ENCODE measurements at regions not wholly inside any gene's neighbourhood (a gene's known extent, or its start where the extent isn't known, plus 50 kb on each side); places are given as distances from the start of the nearest gene placed in this dataset.
A peak's percentile ranks its signal among the peaks of the same experiment; 100 is the strongest.
"Not testable (repeated sequence)": the region's sequence is repeated elsewhere in the genome, so short reads cannot be mapped to it uniquely, and the experiment has no call there.

DNA sequence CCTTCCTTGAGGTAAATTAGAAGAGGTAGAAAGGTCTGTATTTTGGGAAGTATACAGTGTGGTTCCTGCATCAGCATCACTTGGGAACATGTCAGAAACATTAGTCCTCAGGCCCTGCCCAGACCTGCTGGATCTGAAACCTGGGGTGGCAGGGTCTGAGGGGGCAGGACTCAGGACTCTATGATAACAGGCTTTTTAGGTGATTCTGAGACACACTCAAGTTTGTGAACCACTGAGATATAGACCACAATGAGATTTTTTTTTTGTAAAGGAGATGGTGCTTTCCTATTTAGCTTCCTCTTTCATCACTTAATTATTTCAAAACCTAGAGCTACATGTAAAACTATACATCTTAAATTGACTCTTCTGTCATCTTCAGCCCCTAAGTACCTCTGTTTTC, 262.7 kb upstream of the SPOPL start:
- in situ Hi-C loops (cut with HindIII; ENCODE audit: low pct_unique_long_range_greater_than_20kb, low sequenced_read_pairs): no loop called here
- DNase-seq (ENCODE audit: low read depth): no peak

GRCh38 chr2:138239902-138240491, 261.6 kb upstream of the SPOPL start:
- in situ Hi-C loops (cut with HindIII; ENCODE audit: low pct_unique_long_range_greater_than_20kb, low sequenced_read_pairs): no loop called here
- DNase-seq (ENCODE audit: low read depth): no peak

DNA sequence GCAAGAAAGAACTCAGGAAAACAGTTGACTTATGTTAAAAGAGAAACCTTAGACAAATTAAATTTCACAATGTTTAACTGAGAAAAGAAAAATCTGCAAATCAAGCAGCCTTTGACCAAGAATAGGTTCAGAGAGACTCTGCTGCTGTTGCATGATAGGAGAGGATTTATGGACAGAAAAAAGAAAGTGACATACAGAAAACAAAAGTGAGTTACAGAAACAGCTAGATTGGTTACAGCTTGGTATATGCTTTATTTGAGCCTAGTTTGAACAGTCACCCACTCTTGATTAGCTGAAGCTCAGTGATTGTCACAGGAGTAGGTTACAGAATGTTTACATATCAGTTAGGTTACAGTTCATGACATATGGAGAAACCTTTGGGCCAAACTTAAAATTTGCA, 258.2 kb upstream of the SPOPL start:
- DNase-seq (ENCODE audit: low read depth): no peak
- in situ Hi-C loops (cut with HindIII; ENCODE audit: low pct_unique_long_range_greater_than_20kb, low sequenced_read_pairs): no loop called here

- no peak for DNase-seq (ENCODE audit: low read depth)
- in situ Hi-C loops (cut with HindIII; ENCODE audit: low pct_unique_long_range_greater_than_20kb, low sequenced_read_pairs): no loop called here
Measured at GRCh38 chr2:138244501-138244925, 257.1 kb upstream of the SPOPL start.

GRCh38 chr2:138245310-138245709, 256.3 kb upstream of the SPOPL start:
- no peak for DNase-seq (ENCODE audit: low read depth)
- in situ Hi-C loops (cut with HindIII; ENCODE audit: low pct_unique_long_range_greater_than_20kb, low sequenced_read_pairs): no loop called here

DNA sequence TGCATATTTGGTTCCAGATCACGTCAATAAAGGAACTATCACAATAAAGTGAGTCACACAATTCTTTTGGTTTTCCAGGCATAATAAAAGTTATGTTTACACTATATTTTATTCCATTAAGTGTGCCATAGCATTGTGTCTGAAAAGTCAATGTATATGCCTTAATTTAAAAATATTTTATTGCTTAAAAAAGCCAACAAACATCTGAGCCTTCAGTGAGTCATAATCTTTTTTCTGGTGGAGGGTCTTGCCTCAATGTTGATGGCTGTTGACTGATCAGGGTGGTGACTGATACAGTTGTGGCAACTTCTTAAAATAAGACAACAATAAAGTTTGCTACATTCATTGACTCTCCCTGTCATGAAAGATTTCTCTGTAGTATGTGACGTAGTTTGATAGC, 254.3 kb upstream of the SPOPL start:
- DNase-seq (ENCODE audit: low read depth): no peak
- in situ Hi-C loops (cut with HindIII; ENCODE audit: low pct_unique_long_range_greater_than_20kb, low sequenced_read_pairs): no loop called here

- no peak for DNase-seq (ENCODE audit: low read depth)
- in situ Hi-C loops (cut with HindIII; ENCODE audit: low pct_unique_long_range_greater_than_20kb, low sequenced_read_pairs): no loop called here
Measured at GRCh38 chr2:138249207-138249606, 252.4 kb upstream of the SPOPL start.

- in situ Hi-C loops (cut with HindIII; ENCODE audit: low pct_unique_long_range_greater_than_20kb, low sequenced_read_pairs); DNase-seq (ENCODE audit: low read depth): not testable (repeated sequence)
Measured at GRCh38 chr2:138250843-138251320, 250.7 kb upstream of the SPOPL start.

DNA sequence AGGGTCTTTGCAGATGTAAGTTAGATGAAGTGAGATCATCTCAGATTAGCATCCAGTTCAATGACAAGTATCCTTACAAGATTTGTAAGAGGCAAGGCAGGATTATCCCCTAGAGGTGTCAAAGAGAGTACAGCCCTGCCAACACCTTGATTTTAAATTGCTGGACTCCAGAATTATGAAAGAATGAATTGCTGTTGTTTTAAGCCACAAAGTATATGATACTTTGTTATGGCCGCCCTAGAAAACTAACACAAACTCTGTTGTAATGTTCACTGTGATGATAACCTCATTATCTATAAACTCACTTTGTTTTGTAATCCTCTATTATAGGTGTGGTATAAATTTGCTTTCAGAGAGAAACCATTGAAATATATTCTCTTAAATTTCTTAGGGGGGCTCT, 249.0 kb upstream of the SPOPL start:
- in situ Hi-C loops (cut with HindIII; ENCODE audit: low pct_unique_long_range_greater_than_20kb, low sequenced_read_pairs): no loop called here

DNA sequence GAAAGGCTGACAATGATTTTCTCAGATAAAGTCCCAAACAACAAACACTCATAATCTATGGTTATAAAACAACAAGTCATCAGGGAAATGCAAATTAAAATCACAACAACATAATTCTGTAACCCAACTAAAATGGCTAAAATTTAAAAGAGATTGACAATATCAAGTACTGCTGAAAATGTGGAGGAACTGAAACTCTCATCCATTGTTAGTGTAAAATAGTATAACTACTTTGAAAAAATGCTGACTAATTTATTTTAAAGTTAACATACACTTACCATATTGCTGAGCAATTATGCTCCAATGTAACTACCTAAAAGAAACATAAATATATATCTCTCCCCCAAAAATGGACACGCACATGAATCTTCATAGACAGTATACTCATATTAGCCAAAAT, 245.9 kb upstream of the SPOPL start:
- no peak for DNase-seq (ENCODE audit: low read depth)
- in situ Hi-C loops (cut with HindIII; ENCODE audit: low pct_unique_long_range_greater_than_20kb, low sequenced_read_pairs): no loop called here

More for the DNA sequence above, 249.0 kb upstream of the SPOPL start:
- DNase-seq (ENCODE audit: low read depth): no peak

DNA sequence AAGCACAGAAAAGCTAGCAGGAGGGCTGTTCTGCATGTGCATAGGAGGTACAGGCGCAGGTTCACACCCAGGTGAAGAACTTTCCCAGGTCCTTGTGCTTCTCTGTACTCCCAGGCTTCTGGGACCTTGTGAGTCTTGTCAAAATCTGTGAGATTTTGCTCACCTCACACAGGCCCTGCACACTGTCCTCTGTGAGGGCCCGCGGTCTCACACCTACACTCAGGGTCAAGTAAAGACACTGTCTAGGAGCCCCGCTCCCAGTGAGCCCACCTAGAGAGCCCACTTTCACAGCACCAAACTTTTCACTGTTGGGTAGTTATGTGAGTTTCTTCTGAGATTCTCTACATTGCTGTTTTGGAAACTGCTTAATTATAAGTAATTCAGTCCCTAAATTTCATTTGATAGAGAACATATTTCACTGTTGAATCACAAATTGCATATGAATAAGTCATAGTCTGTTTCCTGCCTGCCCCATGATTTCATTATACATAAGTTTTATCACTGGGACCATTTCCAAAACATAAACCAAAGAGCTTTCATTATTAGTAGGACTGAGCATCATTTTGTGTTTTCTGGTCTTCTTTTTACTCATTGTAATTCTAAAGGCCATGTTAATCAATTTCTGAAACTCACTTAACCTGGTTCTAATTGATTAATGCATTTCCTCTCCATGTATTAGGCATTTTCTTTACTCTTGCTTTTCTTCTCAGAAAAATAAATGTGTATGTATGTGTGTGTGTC, 234.2 kb upstream of the SPOPL start:
- no peak for DNase-seq (ENCODE audit: low read depth)
- in situ Hi-C loops (cut with HindIII; ENCODE audit: low pct_unique_long_range_greater_than_20kb, low sequenced_read_pairs): no loop called here

DNA sequence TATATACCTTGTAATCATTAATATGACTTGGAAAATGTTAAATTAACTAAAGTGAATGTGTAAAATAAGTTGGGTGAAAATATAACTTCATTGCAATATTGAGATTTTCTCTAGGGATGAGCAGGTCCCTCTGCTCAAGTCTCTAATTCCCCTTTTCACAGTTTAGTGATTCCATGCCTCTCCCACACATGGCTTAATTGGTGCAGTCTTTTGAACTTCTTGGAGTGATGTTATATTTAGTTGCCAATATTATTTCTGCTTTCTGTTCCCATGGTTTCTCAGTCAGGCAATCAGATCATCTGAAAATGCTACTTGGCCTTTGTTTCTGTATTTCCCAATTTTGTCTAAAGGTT, 233.7 kb upstream of the SPOPL start:
- in situ Hi-C loops (cut with HindIII; ENCODE audit: low pct_unique_long_range_greater_than_20kb, low sequenced_read_pairs): no loop called here
- no peak for DNase-seq (ENCODE audit: low read depth)

DNA sequence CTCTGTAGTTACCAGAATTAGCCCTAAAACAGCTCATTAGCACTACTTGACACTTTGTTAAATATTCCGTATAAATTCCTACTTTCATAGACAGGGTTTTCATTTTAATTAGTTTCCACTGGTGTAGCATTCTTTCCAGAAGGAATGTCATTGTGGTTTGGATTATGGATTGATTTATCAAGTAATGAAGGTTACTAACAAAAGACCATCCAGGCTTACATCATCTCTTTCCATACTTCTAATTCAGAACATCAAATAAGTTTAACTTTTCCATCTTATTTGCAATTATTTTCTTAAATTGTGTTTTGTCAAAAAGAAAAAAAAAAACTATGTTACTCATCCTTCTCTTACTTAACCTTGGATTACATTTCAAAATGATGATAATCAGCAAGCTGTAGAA, 231.8 kb upstream of the SPOPL start:
- no peak for DNase-seq (ENCODE audit: low read depth)
- in situ Hi-C loops (cut with HindIII; ENCODE audit: low pct_unique_long_range_greater_than_20kb, low sequenced_read_pairs): no loop called here

DNA sequence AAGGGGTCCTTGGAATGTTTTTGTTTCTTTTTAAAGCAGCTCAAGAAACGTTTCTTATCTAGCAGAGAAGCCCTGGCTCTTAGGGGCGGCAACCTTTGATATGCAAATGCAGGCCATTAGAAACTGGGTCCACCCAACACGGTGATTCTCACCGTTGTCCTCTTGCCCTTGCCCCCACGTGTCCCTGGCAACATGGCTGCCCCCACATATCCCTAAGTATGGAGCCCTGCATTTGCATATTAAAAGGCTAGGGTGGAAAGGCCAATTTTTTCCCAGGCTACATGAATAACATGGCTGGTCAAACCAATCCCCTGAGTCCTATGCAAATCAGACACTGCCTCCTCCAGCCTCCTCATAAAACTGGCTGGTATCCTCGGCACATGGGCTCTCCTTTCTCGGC, 230.1 kb upstream of the SPOPL start:
- DNase-seq (ENCODE audit: low read depth): no peak
- in situ Hi-C loops (cut with HindIII; ENCODE audit: low pct_unique_long_range_greater_than_20kb, low sequenced_read_pairs): no loop called here

DNA sequence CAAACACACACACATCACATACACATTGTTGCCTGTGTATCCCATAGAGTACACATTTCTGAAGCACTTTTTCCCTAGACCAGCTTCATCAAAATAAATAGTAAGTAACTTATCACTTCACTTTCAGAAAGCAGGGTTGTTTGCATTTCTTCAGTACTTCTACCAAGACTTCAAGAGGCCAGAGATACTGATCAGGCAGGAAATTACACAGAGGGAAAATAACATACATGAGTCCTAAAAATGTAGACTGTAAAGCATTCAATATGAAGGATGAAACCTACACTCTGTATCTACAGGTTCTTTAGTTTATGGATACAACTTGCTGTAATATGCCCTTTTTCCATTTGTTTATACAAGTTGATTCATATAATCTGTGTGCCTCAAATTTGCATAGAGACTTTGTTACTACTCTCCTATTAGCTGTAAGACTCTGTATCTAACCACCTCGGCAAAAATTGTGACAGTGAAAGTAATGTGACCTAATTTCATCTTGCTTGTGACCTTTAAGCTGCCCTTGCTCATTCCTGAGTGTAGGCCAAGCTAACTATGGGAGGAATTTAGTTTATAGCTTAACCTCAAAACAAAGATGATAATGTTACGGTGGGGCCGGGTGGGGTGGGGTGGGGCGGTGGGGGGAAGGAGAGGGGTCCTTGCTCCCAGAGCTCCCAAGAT, 228.9 kb upstream of the SPOPL start:
- in situ Hi-C loops (cut with HindIII; ENCODE audit: low pct_unique_long_range_greater_than_20kb, low sequenced_read_pairs): no loop called here
- no peak for DNase-seq (ENCODE audit: low read depth)

DNA sequence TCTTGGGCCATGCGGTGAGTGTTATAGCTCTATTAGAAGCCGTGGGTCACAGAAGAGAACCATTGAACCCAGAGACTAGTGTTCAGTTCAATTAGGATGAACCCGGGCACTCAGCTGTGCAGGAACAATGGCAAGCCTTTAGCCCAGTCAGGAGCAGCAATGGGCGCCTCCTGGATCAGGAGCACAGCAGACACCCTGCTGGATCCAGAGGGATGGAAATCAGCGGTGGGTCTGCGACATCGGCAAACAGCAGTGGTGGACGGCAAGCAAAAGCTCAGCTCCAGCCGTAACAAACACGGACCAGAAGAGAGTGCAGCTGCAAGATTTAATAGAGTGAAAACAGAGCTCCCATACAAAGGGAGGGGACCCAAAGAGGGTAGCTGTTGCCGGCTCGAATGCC, 228.3 kb upstream of the SPOPL start:
- DNase-seq (ENCODE audit: low read depth); in situ Hi-C loops (cut with HindIII; ENCODE audit: low pct_unique_long_range_greater_than_20kb, low sequenced_read_pairs): not testable (repeated sequence)

GRCh38 chr2:138274421-138275291, 226.9 kb upstream of the SPOPL start:
- in situ Hi-C loops (cut with HindIII; ENCODE audit: low pct_unique_long_range_greater_than_20kb, low sequenced_read_pairs): no loop called here
- no peak for DNase-seq (ENCODE audit: low read depth)

GRCh38 chr2:138275292-138275690, 226.3 kb upstream of the SPOPL start:
- DNase-seq (ENCODE audit: low read depth): no peak
- in situ Hi-C loops (cut with HindIII; ENCODE audit: low pct_unique_long_range_greater_than_20kb, low sequenced_read_pairs): no loop called here

- peak; percentile 26 for DNase-seq (ENCODE audit: low read depth)
- in situ Hi-C loops (cut with HindIII; ENCODE audit: low pct_unique_long_range_greater_than_20kb, low sequenced_read_pairs): no loop called here
Measured at GRCh38 chr2:138275881-138276280, 225.7 kb upstream of the SPOPL start.
